H9 (cell line): ENCODE measurements at regions not wholly inside any gene's neighbourhood (a gene's known extent, or its start where the extent isn't known, plus 50 kb on each side); places are given as distances from the start of the nearest gene placed in this dataset.

Experiments
- DNase-seq: peaks from one replicate; pipeline ENCODE4 v3.0.0-alpha.2; 2017
- H2AFZ ChIP-seq: one replicate; pipeline ENCODE4 v1.6.1; 2013; ENCODE audit warnings: mild to moderate bottlenecking, low read length, control low read depth, moderate library complexity
- H2AK5ac ChIP-seq: 2 replicates; pipeline ENCODE4 v1.6.1; 2013; ENCODE audit warnings: low read length, control low read depth, mixed read lengths; ENCODE audit not compliant: insufficient read length
- H2BK120ac ChIP-seq: one replicate; pipeline ENCODE4 v1.6.1; 2013; ENCODE audit warnings: low read depth, mild to moderate bottlenecking, low read length, control low read depth, inconsistent platforms; ENCODE audit not compliant: poor library complexity, severe bottlenecking
- H2BK12ac ChIP-seq: 2 replicates; pipeline ENCODE4 v1.6.1; 2013; ENCODE audit warnings: low read length, control low read depth, mixed read lengths, low read depth; ENCODE audit not compliant: insufficient read length
- H2BK15ac ChIP-seq: 2 replicates; pipeline ENCODE4 v1.6.1; 2013; ENCODE audit warnings: low read depth, low read length, control low read depth
- H2BK20ac ChIP-seq: one replicate; pipeline ENCODE4 v1.6.1; 2013; ENCODE audit warnings: low read depth, mild to moderate bottlenecking, low read length, control low read depth, inconsistent platforms; ENCODE audit not compliant: poor library complexity, severe bottlenecking
- H2BK5ac ChIP-seq: 2 replicates; pipeline ENCODE4 v1.6.1; 2013; ENCODE audit warnings: low read length, control low read depth, mixed read lengths; ENCODE audit not compliant: insufficient read length
- H3K14ac ChIP-seq: 2 replicates; pipeline ENCODE4 v1.6.1; 2013; ENCODE audit warnings: low read length, control low read depth; ENCODE audit not compliant: insufficient read depth
- H3K18ac ChIP-seq: 2 replicates; pipeline ENCODE4 v1.6.1; 2013; ENCODE audit warnings: low read depth, mild to moderate bottlenecking, mixed read lengths, low read length, control low read depth; ENCODE audit not compliant: insufficient read length
- H3K23ac ChIP-seq: 2 replicates; pipeline ENCODE4 v1.6.1; 2013; ENCODE audit warnings: low read length, control low read depth, mixed read lengths, low read depth; ENCODE audit not compliant: insufficient read length
- H3K23me2 ChIP-seq: 2 replicates; pipeline ENCODE4 v1.6.1; 2013; ENCODE audit warnings: low read depth, mild to moderate bottlenecking, mixed read lengths, low read length, control low read depth; ENCODE audit not compliant: insufficient read length, poor library complexity, severe bottlenecking
- H3K27ac ChIP-seq: 2 replicates; pipeline ENCODE4 v1.5.1; 2013; ENCODE audit warnings: low read length, control low read depth, mixed read lengths, low read depth; ENCODE audit not compliant: insufficient read length
- H3K27me3 ChIP-seq: 2 replicates; pipeline ENCODE4 v1.6.1; 2013; ENCODE audit warnings: low read length, control low read depth, inconsistent platforms; ENCODE audit not compliant: insufficient read depth
- H3K4ac ChIP-seq: 2 replicates; pipeline ENCODE4 v1.6.1; 2013; ENCODE audit warnings: low read depth, mild to moderate bottlenecking, control low read depth, inconsistent platforms, low read length, moderate library complexity
- H3K4me1 ChIP-seq: 2 replicates; pipeline ENCODE4 v1.6.1; 2013; ENCODE audit warnings: low read length, control low read depth, inconsistent platforms; ENCODE audit not compliant: insufficient read depth
- H3K4me2 ChIP-seq: 2 replicates; pipeline ENCODE4 v1.6.1; 2013; ENCODE audit warnings: low read length, control low read depth, mixed read lengths; ENCODE audit not compliant: insufficient read length, insufficient read depth
- H3K56ac ChIP-seq: 2 replicates; pipeline ENCODE4 v1.6.1; 2013; ENCODE audit warnings: low read depth, mild to moderate bottlenecking, mixed read lengths, low read length, control low read depth; ENCODE audit not compliant: insufficient read length
- H3K79me1 ChIP-seq: 2 replicates; pipeline ENCODE4 v1.6.1; 2013; ENCODE audit warnings: low read depth, mild to moderate bottlenecking, moderate library complexity, low read length, control low read depth, inconsistent platforms; ENCODE audit not compliant: insufficient read depth, poor library complexity, severe bottlenecking
- H3K79me2 ChIP-seq: 2 replicates; pipeline ENCODE4 v1.6.1; 2013; ENCODE audit warnings: low read length, control low read depth, inconsistent platforms; ENCODE audit not compliant: insufficient read depth
- H3K9ac ChIP-seq: 2 replicates; pipeline ENCODE4 v1.6.1; 2013; ENCODE audit warnings: low read length, control low read depth, mixed read lengths; ENCODE audit not compliant: insufficient read length; ENCODE audit errors: extremely low read depth
- H3K9me3 ChIP-seq: one replicate; pipeline ENCODE4 v1.6.1; 2013; ENCODE audit warnings: low read depth, low read length, inconsistent platforms; ENCODE audit not compliant: control insufficient read depth
- H3T11ph ChIP-seq: one replicate; pipeline ENCODE4 v1.6.1; 2013; ENCODE audit warnings: mild to moderate bottlenecking, low read length, control low read depth, inconsistent platforms
- H4K20me1 ChIP-seq: one replicate; pipeline ENCODE4 v1.6.1; 2013; ENCODE audit not compliant: control insufficient read depth, insufficient read length, insufficient read depth
- H4K5ac ChIP-seq: 2 replicates; pipeline ENCODE4 v1.6.1; 2013; ENCODE audit warnings: low read depth, mild to moderate bottlenecking, mixed read lengths, low read length, control low read depth; ENCODE audit not compliant: insufficient read length
- H4K8ac ChIP-seq: replicated peaks from 2 replicates; pipeline ENCODE4 v1.6.1; 2013; ENCODE audit warnings: low read length, control low read depth, mixed read lengths, low read depth; ENCODE audit not compliant: insufficient read length
- H4K91ac ChIP-seq: 2 replicates; pipeline ENCODE4 v1.6.1; 2013; ENCODE audit warnings: low read depth, mild to moderate bottlenecking, moderate library complexity, mixed read lengths, low read length, control low read depth; ENCODE audit not compliant: insufficient read length
- H3K27ac Mint-ChIP-seq, 3 experiments: 2 replicates in 2 of 3; 3 replicates in 1 of 3; pipeline ENCODE4 v1.8.0; 2020 to 2021; ENCODE audit warnings: mixed read lengths in 3 of 3, mild to moderate bottlenecking in 1 of 3, moderate library complexity in 1 of 3
- H3K27me3 Mint-ChIP-seq: 2 replicates; pipeline ENCODE4 v1.8.0; 2021; ENCODE audit warnings: low read depth, mild to moderate bottlenecking, moderate library complexity, mixed read lengths
- H3K36me3 Mint-ChIP-seq, 3 experiments: 2 replicates in 2 of 3; 3 replicates in 1 of 3; pipeline ENCODE4 v1.8.0; 2020 to 2021; ENCODE audit warnings: low read depth in 3 of 3, mixed read lengths in 3 of 3; ENCODE audit not compliant: insufficient read depth in 1 of 3
- H3K4me1 Mint-ChIP-seq, 2 experiments: 2 replicates each; pipeline ENCODE4 v1.8.0; 2020; ENCODE audit warnings: mixed read lengths in 2 of 2
- H3K4me3 Mint-ChIP-seq, 2 experiments: 2 replicates in 1 of 2; 3 replicates in 1 of 2; pipeline ENCODE4 v1.8.0; 2020 to 2021; ENCODE audit warnings: mild to moderate bottlenecking in 2 of 2, mixed read lengths in 2 of 2, moderate library complexity in 1 of 2
- H3K9me3 Mint-ChIP-seq, 2 experiments: 2 replicates in 1 of 2; 3 replicates in 1 of 2; pipeline ENCODE4 v1.8.0; 2020; ENCODE audit warnings: mild to moderate bottlenecking in 2 of 2, mixed read lengths in 2 of 2, moderate library complexity in 1 of 2
- CTCF ChIP-seq: fragments of 200-600 bp; sonication (generic); conservative IDR thresholded peaks from 3 replicates; pipeline ENCODE4 v1.8.0; 2021; ENCODE audit warnings: antibody characterized with exemption, mild to moderate bottlenecking
- WGBS: extraction: QIAGEN DNeasy Blood & Tissue Kit; methylation state at CpG from one replicate; pipeline ENCODE4 v1.1.7; 2013; ENCODE audit warnings: missing lambda C conversion rate, low lambda C conversion rate, mixed read lengths; ENCODE audit not compliant: insufficient read length; ENCODE audit errors: extremely low coverage; 5-methylcytosine and 5-hydroxymethylcytosine counted together

- Histone ChIP-seq H3K23me2 (no peaks in the 10 kb centered on the region), H4K8ac (no peak overlapping the region), H3K27me3 (no peaks in the 10 kb centered on the region), H3K18ac (no peak overlapping the region), H3K79me2 (no peaks in the 10 kb centered on the region), H3T11ph (no peak overlapping the region), H4K91ac (no peak overlapping the region), H2AFZ (no peak overlapping the region), H3K56ac (no peak overlapping the region), H2BK15ac (no peak overlapping the region), H4K20me1 (no peaks in the 10 kb centered on the region), H2BK120ac (no peak overlapping the region), H4K5ac (no peak overlapping the region), H3K4ac (no peak overlapping the region), H3K4me1 (no peaks in the 10 kb centered on the region), H3K4me2 (no peak overlapping the region), H3K27ac (no peak overlapping the region), H2BK20ac (no peak overlapping the region), H2AK5ac (no peak overlapping the region), H3K23ac (no peak overlapping the region), H3K79me1 (no peaks in the 10 kb centered on the region), H2BK5ac (no peak overlapping the region), H3K14ac (no peak overlapping the region), H2BK12ac (no peak overlapping the region), H3K9ac (no peak overlapping the region), H3K9me3 (no peaks in the 10 kb centered on the region)
- Mint-ChIP-seq H3K36me3 (no peaks in the 10 kb centered on the region; a peak in 1 of 7 replicates), H3K9me3 (peaks cover 2% of the 10 kb centered on the region in 2 experiments; a peak in 2 of 5 replicates), H3K27ac (no peak overlapping the region; a peak in 1 of 7 replicates), H3K4me1 (peaks cover 17 to 19% of the 10 kb centered on the region in 2 experiments), H3K4me3 (no peak overlapping the region), H3K27me3 (peaks cover 3% of the 10 kb centered on the region; the same call in 1 of the 2 replicates)
- no CpG with 5 or more reads among the region's 4 CpGs for WGBS
- no peak for TF ChIP-seq CTCF
- peak; percentile 44 for DNase-seq
Observed at GRCh38 chr1:213714645-213715044, 273.1 kb upstream of the PROX1 start.
